ENCODE measurements at regions not wholly inside any gene's neighbourhood (a gene's known extent, or its start where the extent isn't known, plus 50 kb on each side); places are given as distances from the start of the nearest gene placed in this dataset.
"Not testable (repeated sequence)": the region's sequence is repeated elsewhere in the genome, so short reads cannot be mapped to it uniquely, and the experiment has no call there.

- peak; percentile 34 for DNase-seq (ENCODE audit: low spot score)
These were observed 172.9 kb upstream of the IL12B start for GRCh38 chr5:159503236-159503635.

GRCh38 chr5:159504106-159504856 is 174.0 kb upstream of the IL12B start:
- no peak for DNase-seq (ENCODE audit: low spot score)

GRCh38 chr5:159504857-159505304 is 174.6 kb upstream of the IL12B start:
- peak; percentile 55 for DNase-seq (ENCODE audit: low spot score)

- DNase-seq (ENCODE audit: low spot score), result no peak
These were observed 176.8 kb upstream of the IL12B start for GRCh38 chr5:159507055-159507454.

GRCh38 chr5:159507661-159508060 is 177.4 kb upstream of the IL12B start:
- DNase-seq (ENCODE audit: low spot score), result no peak

GRCh38 chr5:159508344-159508743 is 178.1 kb upstream of the IL12B start:
- DNase-seq (ENCODE audit: low spot score), result no peak

GRCh38 chr5:159509002-159509660 is 178.8 kb upstream of the IL12B start:
- no peak for DNase-seq (ENCODE audit: low spot score)

- DNase-seq (ENCODE audit: low spot score), result peak; percentile 26
These were observed 180.0 kb upstream of the IL12B start for GRCh38 chr5:159510282-159510681.

- DNase-seq (ENCODE audit: low spot score), result peak; percentile 33
These were observed 181.3 kb upstream of the IL12B start for GRCh38 chr5:159511570-159511969.

- no peak for DNase-seq (ENCODE audit: low spot score)
These were observed 181.8 kb upstream of the IL12B start for GRCh38 chr5:159512064-159512463.

- DNase-seq (ENCODE audit: low spot score), result no peak
These were observed 184.0 kb upstream of the IL12B start for GRCh38 chr5:159514229-159514810.

- no peak for DNase-seq (ENCODE audit: low spot score)
These were observed 184.9 kb upstream of the IL12B start for GRCh38 chr5:159515197-159515596.

- peak; percentile 81 for DNase-seq (ENCODE audit: low spot score)
These were observed 185.7 kb upstream of the IL12B start for GRCh38 chr5:159515909-159516415.

GRCh38 chr5:159518371-159518770 is 188.1 kb upstream of the IL12B start:
- peak; percentile 49 for DNase-seq (ENCODE audit: low spot score)

GRCh38 chr5:159519365-159519764 is 189.1 kb upstream of the IL12B start:
- no peak for DNase-seq (ENCODE audit: low spot score)

GRCh38 chr5:159522841-159523240 is 192.6 kb upstream of the IL12B start:
- no peak for DNase-seq (ENCODE audit: low spot score)

GRCh38 chr5:159524279-159524678 is 194.0 kb upstream of the IL12B start:
- not testable (repeated sequence) for DNase-seq (ENCODE audit: low spot score)

- no peak for DNase-seq (ENCODE audit: low spot score)
These were observed 194.8 kb upstream of the IL12B start for GRCh38 chr5:159525117-159525516.

GRCh38 chr5:159527546-159528254 is 197.4 kb upstream of the IL12B start:
- no peak for DNase-seq (ENCODE audit: low spot score)

- DNase-seq (ENCODE audit: low spot score), result no peak
These were observed 201.3 kb upstream of the IL12B start for GRCh38 chr5:159531554-159532105.

GRCh38 chr5:159533197-159533596 is 202.9 kb upstream of the IL12B start:
- peak; percentile 31 for DNase-seq (ENCODE audit: low spot score)

- DNase-seq (ENCODE audit: low spot score), result no peak
These were observed 205.9 kb upstream of the IL12B start for GRCh38 chr5:159536166-159536565.
